Fibroblast of skin of back (primary cell): ENCODE measurements at regions not wholly inside any gene's neighbourhood (a gene's known extent, or its start where the extent isn't known, plus 50 kb on each side); places are given as distances from the start of the nearest gene placed in this dataset.
"Not testable (repeated sequence)": the region's sequence is repeated elsewhere in the genome, so short reads cannot be mapped to it uniquely, and the experiment has no call there.

Experiments used
- DNase-seq: peaks from one replicate; pipeline ENCODE4 v3.0.0-alpha.2; 2013

DNA sequence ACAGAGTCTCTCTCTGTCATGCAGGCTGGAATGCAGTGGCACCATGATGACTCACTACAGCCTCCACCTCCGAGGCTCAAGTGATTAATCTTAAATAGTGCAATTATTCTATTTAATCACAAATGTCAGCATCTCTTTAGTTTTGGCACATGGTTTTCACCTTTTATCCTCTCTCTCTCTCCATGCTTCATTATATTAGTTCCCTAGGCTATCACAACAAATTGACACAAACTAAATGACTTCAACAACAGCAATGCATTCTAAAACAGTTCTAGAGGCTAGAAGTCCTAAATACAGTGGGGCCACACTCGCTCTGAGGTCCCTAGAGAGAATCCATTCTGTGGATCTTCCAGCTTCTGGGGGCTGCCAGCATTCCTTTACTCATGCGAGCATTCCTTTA is 178.2 kb upstream of the ZNG1F start:
- peak; percentile 2 for DNase-seq

DNA sequence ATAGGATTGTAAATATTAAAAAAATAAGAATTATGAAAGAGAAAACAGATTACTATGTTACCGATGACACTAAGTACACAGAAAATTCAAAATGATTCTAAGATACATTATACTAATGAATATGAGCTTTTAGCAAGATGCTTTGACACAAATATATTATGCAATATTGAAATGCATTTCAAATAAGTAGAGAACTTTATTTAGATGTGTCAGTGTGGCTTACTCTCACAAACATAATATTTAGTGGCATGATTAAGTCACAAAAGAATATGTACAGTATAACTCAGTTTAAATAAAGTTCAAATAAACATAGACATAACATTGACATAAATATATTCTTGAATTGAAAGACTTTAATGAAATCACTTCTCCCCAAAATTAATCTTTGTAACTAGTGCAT is 172.7 kb upstream of the ZNG1F start:
- not testable (repeated sequence) for DNase-seq

DNA sequence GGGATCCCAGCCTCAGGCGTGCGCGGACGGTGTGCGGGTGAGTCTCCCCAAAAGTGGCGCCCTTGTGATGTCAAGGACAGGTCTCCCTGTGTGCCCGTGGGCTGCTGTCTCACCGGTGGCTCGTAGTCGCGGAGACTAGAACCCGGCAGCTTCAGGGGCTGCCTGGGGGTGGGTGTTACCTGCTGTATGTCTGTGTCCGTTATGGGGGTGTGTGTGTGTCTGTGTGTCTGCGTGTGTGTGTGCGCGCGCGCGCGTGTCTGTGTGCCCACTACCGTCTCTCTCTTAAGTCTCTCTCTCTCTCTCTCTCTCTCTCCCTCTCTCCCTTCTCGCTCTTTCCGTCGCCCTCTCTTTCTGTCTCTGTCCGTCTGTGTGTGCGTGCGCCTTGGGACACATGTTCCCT is 170.0 kb upstream of the ZNG1F start:
- peak; percentile 4 for DNase-seq

DNA sequence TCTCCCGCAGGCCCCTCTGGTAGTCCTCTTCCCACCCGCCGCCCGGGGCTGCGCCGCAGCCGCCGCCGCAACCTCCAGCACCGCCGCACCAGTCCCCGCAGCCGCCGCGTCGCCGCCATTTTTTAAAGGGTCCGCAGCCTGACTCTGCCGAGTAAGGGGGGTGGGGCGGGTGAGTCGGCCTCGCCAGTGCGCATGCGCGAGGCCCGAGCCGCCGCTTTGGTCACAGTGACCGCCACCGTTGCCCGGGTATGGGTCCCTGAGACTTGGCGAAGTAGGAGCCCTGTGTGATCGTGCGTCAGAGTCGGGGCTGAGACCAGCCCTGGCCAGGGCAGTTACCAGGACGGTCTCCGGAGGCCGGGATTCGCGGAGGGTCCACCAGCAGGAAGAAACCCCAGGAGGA is 169.6 kb upstream of the ZNG1F start:
- DNase-seq, result peak; percentile 42

DNA sequence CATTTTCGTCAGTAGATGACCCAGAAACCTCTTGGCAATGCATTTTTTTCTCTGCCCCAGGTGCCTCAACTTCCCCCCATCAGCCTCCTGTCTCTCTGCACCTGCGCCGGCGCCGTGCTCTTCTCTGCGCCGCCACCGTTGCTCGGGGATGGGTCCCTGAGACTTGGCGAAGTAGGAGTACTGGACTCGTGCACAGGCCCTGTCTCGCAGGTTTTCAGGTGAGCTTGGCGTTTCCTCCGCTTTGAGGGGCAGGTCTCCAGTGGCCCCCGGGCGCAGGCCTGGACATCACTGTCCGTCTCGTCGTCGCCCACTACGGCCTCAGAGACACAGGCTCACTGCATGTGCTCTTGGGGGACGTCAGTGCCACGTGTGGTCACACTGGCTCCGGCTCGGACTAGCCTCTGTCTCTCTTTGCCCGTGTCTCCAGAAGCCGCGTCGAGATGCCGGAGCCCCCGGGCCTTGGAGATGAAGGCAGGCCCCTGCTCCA is 168.8 kb upstream of the ZNG1F start:
- DNase-seq, result not testable (repeated sequence)

DNA sequence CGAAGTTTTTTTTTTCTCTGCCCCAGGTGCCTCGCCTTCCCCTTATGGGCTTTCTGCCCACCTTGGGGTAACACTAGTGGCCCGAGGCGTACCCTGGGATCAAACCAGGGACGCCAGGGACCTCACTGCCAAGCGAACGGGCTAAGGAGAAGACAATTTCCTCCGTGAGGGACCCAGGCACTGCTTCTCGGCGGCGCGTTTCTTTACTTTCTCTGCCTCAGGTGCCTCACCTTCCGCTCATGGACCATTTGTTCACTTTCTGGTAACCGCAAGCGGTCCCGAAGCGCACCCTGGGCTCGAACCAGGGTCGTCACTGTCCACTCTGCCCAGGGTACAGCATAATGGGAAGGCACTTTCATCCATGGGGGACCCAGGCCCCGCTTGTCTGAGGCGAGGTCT is 168.2 kb upstream of the ZNG1F start:
- not testable (repeated sequence) for DNase-seq

DNA sequence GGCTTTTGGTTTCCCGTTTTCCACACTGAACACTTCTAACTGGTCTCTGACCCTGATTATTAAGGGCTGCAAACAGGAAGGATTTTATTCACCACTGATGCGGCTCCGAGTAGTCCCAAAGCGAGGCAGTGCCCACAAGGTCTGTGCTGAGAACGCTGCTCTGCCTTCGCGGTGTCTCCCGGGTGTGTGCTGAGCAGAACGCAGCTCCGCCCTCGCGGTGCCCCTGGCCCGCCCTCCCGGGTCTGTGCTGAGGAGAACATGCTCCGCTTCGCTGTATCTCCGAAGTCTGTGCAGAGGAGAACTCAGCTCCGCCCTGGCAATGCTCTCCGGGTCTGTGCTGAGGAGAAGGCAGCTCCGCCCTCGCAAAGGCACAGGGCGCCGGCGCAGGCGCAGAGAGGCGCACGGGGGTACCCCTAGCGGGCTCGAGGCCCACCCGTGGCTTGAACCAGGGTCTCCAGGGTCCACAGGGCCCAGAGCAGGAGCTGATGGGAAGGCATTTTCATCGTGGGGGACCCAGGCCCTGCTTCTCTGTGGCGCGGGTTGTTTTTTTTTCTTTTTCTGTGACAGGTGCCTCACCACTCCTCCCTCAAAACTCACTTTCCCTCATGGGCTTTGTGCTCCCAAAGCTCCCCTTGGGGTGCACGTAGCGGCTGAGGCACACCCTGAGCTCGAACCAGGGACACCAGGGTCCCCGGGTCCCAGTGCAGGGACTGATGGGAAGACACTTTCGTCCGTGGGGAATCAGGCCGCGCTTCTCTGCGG is 167.7 kb upstream of the ZNG1F start:
- peak; percentile 51 for DNase-seq

DNA sequence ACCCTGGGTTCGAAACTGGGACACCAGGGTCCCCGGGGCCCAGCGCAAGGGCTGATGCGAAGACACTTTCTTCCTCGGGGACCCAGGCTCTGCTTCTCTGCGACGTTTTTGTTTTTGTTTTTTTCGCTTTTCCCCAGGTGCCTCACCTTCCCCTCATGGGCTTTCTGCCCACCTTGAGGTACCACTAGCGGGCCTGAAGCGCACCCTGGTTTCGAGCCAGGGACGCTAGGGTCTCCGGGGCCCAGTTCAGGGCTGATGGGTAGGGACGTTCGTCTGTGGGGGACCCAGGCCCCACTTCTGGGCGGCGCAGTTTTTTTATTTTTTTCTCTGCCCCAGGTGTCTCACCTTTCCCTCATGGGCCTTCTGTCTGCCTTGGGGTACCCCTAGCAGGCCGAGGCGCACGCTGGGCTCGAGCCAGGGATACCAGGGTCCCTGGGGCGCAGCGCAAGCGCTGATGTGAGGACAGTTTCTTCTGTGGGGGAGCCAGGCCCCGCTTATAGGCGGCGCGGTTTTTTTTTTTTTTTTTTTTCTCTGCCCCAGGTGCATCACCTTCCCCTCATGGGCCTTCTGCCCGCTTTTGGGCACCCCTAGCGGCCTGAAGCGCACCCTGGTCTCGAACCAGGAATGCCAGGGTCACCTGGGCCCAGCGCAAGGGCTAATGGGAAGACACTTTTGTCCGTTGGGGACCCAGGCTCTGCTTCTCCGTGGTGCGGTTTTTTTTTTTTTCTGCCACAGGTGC is 166.8 kb upstream of the ZNG1F start:
- DNase-seq, result not testable (repeated sequence)

DNA sequence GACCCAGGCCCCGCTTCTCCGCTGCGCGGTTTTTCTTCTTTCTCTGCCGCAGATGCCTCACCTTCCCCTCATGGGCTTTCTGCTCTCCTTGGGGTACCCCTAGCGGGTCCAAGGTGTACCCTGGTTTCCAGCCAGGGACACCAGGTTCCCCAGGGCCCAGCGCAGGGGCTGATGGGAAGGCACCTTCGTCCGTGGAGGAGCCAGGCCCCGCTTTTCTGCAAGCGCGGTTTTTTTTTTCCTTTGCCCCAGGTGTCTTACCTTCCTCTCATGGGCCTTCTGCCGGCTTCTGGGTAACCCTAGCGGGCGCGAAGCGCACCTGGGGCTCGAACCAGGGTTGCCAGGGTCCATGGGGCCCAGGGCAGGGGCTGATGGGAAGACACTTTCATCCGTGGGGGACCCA is 165.9 kb upstream of the ZNG1F start:
- not testable (repeated sequence) for DNase-seq

DNA sequence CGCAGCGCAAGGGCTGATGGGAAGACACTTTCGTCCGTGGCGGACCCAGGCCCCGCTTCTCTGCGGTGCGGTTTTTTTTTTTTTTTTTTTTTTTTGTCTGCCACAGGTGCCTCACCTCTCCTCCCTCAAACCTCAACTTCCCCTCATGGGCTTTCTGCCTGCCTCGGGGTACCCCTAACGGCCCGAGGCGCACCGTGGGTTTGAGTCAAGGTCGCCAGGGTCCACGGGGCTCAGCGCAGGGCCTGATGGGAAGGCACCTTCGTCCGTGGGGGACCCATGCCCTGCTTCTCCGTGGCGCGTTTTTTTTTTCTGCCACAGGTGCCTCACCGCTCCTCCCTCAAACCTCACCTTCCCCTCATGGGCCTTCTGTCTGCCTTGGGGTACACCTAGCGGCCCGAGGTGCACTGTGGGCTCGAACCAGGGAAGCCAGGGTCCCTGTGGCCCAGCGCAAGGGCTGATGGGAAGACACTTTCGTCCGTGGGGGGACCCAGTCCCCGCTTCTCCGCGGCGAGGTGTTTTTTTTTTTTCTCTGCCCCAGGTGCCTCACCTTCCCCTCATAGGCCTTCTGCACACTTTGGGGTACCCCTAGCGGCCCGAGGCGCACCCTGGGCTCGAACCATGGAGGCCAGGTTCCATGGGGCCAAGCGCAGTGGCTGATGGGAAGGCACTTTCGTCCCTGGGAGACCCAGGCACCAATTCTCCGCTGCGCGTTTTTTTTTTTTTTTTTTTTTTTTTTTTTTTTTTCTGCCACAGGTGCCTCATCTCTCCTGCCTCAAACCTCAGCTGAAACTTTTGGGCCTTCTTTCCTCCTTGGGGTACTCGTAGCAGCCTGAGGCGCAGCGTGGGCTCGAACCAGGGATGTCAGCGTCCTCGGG is 165.2 kb upstream of the ZNG1F start:
- not testable (repeated sequence) for DNase-seq

DNA sequence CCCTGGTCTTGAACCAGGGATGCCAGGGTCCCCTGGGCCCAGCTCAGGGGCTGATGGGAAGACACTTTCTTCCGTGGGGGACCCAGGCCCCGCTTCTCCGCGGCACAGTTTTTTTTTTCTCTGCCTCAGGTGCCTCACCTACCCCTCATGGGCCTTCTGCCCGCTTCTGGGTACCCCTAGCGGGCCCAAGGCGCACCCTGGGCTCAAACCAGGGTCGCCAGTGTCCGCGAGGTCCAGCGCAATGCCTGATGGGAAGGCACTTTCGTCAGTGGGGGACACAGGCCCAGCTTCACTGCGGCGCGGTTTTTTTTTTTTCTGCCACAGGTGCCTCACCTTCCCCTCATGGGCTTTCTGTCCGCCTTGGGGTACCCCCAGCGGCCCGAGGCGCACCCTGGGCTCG is 163.9 kb upstream of the ZNG1F start:
- DNase-seq, result not testable (repeated sequence)

DNA sequence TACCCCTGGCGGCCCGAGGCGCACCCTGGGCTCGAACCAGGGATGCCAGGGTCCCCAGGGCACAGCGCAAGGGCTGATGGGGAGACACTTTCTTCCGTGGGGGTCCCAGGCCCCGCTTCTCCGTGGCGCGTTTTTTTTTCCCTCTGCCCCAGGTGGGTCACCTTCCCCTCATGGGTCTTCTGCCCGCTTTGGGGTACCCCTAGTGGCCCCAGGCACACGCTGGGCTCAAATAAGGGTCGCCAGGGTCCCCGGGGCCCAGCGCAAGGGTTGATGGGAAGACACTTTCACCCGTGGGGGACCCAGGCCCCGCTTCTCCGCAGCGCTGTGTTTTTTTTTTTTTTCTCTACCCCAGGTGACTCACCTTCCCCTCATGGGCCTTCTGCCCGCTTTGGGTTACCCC is 163.3 kb upstream of the ZNG1F start:
- DNase-seq, result not testable (repeated sequence)

DNA sequence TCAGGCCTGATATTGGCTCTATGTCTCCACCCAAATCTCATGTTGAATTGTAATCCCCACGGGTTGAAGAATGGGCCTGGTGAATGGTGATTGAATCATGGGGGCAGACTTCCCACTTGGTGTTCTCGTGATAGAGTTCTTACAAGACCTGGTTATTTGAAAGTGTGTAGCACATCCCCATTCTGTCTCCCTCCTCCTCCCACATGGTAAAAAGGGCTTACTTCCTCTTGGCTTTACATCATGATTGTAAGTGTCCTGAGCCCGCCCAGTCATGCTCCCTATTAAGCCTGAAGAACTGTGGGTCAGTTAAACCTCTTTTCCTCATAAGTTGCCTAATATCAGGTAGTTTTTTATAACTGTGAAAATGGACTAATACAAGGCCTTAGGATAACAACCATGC is 158.8 kb upstream of the ZNG1F start:
- not testable (repeated sequence) for DNase-seq

DNA sequence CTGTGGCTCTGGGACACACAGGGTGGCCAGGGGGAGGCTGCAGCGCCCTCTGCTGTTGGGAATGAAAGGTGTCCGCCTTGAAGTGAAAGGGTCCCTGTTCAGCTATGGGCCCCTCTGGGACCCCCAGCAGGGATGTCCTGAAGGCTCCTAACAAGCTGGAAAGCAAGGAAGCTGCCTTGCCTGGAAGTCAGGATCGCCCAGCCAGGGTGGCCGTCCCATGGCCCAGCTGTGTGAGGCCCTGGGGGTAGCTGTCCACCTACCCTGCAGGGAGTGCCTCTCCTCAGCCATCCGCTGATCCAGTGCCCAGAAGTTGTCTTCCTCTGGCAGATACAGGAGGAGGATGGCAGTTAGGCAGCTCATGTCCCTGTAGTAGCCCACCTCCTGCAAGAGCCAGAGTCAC is 143.4 kb upstream of the ZNG1F start:
- DNase-seq, result not testable (repeated sequence)

DNA sequence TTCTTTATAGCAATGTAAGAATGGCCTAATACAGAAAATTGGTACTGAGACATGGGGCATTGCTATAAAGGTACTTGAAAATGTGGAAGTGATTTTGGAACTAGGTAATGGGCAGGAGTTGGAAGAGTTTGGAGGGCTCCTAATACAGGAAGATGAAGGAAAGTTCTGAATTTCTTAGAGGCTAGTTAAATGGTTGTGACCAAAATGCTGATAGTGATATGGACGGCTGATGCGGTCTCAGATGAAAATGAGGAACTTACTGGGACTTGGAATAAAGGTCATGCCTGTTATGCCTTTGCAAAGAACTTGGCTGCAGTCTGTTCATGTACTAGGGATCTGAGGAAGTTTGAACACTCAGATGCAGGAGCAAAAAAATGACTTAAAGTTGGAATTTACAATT is 132.2 kb upstream of the ZNG1F start:
- DNase-seq, result not testable (repeated sequence)

DNA sequence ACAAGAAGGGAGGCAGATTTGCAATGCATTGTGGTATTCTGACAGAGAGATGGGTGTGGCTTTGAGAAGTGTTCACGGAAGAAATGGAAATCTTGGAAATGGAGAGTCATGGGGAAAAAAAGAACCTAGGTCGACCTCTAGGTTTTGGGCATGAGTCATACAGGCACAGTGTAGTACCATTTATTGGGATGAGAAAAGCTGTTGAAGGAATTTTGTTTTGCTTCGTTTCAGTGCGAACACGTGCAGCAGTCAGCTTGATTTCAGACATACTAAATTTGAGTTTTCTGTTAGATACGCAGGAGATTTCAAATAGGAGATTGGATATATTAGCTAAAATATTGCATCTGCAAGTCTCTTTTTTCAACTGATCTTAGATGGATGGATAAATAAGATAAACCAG is 119.8 kb upstream of the ZNG1F start:
- DNase-seq, result not testable (repeated sequence)

DNA sequence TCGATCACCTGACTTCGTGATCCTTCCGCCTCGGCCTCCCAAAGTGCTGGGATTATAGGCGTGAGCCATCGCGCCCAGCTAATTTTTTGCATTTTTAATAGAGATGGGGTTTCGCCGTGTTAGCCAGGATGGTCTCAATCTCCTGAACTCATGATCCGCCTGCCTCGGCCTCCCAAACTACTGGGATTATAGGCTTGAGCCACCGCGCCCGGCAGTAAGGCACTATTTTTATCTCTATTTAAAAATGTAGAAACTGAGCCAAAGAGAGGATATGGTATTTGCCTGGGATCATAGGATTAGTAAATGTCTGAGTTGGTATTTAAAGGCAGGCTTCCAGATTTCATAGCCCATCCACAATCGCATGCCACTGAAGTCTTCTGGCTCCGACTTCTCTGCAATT is 96.6 kb upstream of the ZNG1F start:
- not testable (repeated sequence) for DNase-seq

DNA sequence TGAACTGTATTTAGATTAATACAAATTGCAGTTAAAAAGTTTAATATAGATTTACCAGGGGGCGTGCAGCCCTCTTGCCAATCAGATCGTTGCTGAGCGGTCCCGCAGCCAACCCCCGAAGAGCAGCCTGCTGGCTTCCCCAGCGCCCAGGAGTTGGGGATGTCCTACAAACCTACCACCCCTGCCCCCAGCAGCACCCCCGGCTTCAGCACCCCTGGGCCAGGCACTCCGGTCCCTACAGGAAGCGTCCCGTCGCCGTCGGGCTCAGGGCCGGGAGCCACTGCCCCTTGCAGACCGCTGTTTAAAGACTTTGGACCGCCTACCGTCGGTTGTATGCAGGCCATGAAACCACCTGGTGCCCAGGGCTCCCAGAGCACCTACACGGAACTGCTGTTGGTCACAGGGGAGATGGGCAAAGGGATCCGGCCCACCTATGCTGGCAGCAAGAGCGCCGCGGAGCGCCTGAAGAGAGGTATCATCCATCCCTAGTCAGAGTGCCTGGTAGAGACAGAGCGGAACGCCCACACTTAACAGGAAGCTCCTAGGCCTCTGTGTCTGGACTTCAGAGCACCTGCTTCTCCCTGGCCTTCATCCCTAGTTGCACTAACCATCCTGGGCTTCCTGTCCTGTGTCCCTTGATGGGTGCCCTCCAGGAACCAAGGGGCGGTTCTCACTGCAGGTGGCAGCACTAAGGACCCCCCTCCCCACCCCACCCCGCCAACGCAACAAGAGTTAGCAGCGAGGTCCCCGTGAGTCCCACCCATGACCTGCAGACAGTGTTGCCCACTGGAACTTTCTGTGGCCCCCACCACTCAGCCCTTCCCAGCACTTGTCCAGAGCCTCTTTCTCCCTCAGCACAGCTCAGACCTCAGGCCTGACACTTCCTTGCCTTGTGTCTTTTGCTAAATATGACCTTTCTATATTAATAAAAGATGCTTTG is 91.5 kb upstream of the ZNG1F start:
- DNase-seq, result not testable (repeated sequence)

DNA sequence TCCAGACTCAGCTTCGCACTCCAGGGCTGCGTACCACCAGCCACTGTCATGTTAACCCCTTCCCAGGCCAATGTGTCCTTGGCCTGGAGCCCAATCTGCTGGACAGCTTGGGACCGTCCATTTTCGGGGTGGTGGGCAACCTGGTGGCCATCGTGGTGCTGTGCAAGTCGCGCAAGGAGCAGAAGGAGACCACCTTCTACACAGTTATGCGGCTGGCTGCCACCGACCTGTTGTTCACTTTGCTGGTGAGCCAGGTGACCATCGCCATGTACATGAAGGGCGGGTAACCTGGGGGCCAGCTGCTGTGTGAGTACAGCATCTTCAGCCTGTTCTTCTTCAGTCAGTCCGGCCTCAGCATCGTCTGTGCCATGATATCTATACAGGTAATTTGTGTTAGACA is 90.3 kb upstream of the ZNG1F start:
- not testable (repeated sequence) for DNase-seq

DNA sequence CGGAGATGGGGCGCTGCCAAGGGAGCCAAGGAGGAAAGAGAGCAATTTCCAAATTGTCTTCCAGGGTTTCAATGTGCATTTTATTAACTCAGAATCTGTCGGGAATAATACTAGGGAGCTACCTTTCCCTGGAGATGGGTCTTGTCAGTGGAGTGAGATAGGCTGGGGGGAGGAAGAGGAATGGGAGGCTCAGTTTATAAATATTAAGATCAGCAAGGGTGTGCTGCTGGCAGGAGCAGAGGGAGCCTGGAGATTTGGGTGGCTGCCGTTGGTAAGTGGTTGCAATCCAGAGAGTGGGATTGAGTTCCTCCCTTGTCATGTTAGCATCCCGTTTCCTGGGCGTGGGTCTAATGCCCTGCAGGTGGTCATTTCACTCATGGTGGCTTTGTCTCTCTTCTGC is 89.9 kb upstream of the ZNG1F start:
- DNase-seq, result not testable (repeated sequence)

DNA sequence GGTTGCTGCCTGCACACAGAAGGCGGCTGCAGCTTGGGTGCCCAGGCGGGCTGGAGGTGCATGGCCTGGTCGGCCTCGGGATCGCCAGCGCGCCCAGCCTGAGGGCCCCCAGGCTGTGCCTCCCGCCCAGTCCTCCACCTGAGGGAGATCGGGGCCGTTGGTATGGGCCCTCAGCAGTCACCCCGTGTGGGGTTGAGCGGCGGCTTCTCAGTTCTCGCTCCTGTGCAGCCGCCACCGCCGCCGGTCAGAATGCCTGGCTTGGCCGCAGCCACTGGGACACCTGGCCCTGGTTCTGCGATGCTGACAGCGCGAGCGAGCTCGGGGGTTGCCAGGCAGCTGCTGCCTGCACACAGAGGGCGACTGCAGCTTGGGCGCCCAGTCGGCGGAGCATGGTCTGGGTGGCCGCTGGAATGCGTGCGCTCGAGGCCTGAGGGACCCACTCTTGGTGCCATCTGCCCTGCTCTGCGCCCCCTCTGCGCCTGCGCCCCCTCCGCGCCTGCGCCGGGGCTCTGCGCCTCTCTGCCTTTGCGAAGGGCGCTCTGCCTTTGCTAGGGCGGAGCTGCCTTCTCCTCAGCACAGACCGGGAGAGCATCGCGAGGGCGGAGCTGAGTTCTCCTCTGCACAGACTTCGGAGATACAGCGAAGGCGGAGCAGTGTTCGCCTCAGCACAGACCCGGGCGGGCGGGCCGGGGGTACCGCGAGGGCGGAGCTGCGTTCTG is 84.6 kb upstream of the ZNG1F start:
- DNase-seq, result peak; percentile 24
